ENCODE measurements at regions not wholly inside any gene's neighbourhood (a gene's known extent, or its start where the extent isn't known, plus 50 kb on each side); places are given as distances from the start of the nearest gene placed in this dataset.

- no peak overlapping the region for H4K8ac ChIP-seq (ENCODE audit: extremely low read depth, insufficient read depth, low read length)
- H2AK5ac ChIP-seq (ENCODE audit: low read depth, low read length): no peak overlapping the region
- no peak overlapping the region for H3K4ac ChIP-seq (replicated peaks; ENCODE audit: insufficient read length, low read depth, low read length)
- H3K23ac ChIP-seq (ENCODE audit: insufficient read length): no peak overlapping the region
- ChIA-PET POLR2A (ENCODE audit: partially characterized antibody) (no interaction called here), CTCF (ENCODE audit: partially characterized antibody) (interaction anchor here (1.8 kb wide), 1 partner anchor 34 kb away, joined by 5 read pairs; no protein-coding TSS in a partner anchor)
- no peaks in the 10 kb centered on the region for H3K36me3 ChIP-seq (ENCODE audit: control insufficient read depth in 2 of 4, insufficient read depth in 4 of 4, low read length in 3 of 4)
- H3K4me2 ChIP-seq (ENCODE audit: insufficient read depth in 1 of 2, low read depth in 2 of 2, low read length in 2 of 2): no peak overlapping the region
- H3K18ac ChIP-seq (ENCODE audit: extremely low read depth, low read length): no peak overlapping the region
- no peak overlapping the region for H3K14ac ChIP-seq (ENCODE audit: insufficient read length)
- H3K56ac ChIP-seq (replicated peaks; ENCODE audit: insufficient read length, low read depth, low read length): no peak overlapping the region
- H2BK5ac ChIP-seq (ENCODE audit: low read depth, low read length): no peak overlapping the region
- no peaks in the 10 kb centered on the region for H3K79me1 ChIP-seq (ENCODE audit: low read depth, low read length)
- no peaks in the 10 kb centered on the region for H3K79me2 ChIP-seq (ENCODE audit: control insufficient read depth in 1 of 2, insufficient read depth in 2 of 2, low read length in 2 of 2)
- H3K23me2 ChIP-seq (ENCODE audit: low read depth, low read length): no peaks in the 10 kb centered on the region
- H2AFZ ChIP-seq (ENCODE audit: low read length): no peak overlapping the region
- H3K9me3 ChIP-seq (ENCODE audit: insufficient read depth in 2 of 2, low read depth in 1 of 2, low read length in 1 of 2): no peaks in the 10 kb centered on the region
- H2BK120ac ChIP-seq (replicated peaks; ENCODE audit: low read depth, low read length): no peak overlapping the region
- H3K27ac ChIP-seq (ENCODE audit: low read depth, low read length): no peak overlapping the region
- no peak for DNase-seq (ENCODE audit: low read depth in 1 of 2, low spot score in 2 of 2)
- FAIRE-seq: no peak
- no peak overlapping the region for H2BK12ac ChIP-seq (ENCODE audit: low read depth, low read length)
- H4K91ac ChIP-seq (replicated peaks; ENCODE audit: insufficient read length, low read length): no peak overlapping the region
- no peaks in the 10 kb centered on the region for H4K20me1 ChIP-seq (replicated peaks in 1 of 2; ENCODE audit: control insufficient read depth in 1 of 2, insufficient read depth in 2 of 2, low read length in 2 of 2)
- no peak overlapping the region for H2BK20ac ChIP-seq (ENCODE audit: low read length)
- no peaks in the 10 kb centered on the region for H3K4me1 ChIP-seq (replicated peaks in 1 of 4; ENCODE audit: control insufficient read depth in 3 of 4, insufficient read depth in 4 of 4, low read length in 3 of 4)
- no peak overlapping the region for H4K5ac ChIP-seq (ENCODE audit: insufficient read length, low read depth, low read length)
- no peak overlapping the region for H3K9ac ChIP-seq (replicated peaks in 1 of 4; ENCODE audit: extremely low read depth in 1 of 4, low read depth in 3 of 4, low read length in 3 of 4)
- H3K4me3 ChIP-seq (ENCODE audit: extremely low read depth in 1 of 4, insufficient read depth in 2 of 4, low read depth in 3 of 4, low read length in 4 of 4): no peak overlapping the region
- no peak overlapping the region for H2BK15ac ChIP-seq (ENCODE audit: low read length)
- no peaks in the 10 kb centered on the region for H3K27me3 ChIP-seq (replicated peaks in 1 of 4; ENCODE audit: control insufficient read depth in 3 of 4, extremely low read depth in 1 of 4, insufficient read depth in 3 of 4, low read length in 3 of 4)
- TF ChIP-seq, protein P1, sequence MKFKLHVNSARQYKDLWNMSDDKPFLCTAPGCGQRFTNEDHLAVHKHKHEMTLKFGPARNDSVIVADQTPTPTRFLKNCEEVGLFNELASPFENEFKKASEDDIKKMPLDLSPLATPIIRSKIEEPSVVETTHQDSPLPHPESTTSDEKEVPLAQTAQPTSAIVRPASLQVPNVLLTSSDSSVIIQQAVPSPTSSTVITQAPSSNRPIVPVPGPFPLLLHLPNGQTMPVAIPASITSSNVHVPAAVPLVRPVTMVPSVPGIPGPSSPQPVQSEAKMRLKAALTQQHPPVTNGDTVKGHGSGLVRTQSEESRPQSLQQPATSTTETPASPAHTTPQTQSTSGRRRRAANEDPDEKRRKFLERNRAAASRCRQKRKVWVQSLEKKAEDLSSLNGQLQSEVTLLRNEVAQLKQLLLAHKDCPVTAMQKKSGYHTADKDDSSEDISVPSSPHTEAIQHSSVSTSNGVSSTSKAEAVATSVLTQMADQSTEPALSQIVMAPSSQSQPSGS (IDR thresholded peaks at IDR 0.05; ENCODE audit: low read length): no peak
- TF ChIP-seq NRF1 (IDR thresholded peaks at IDR 0.05; ENCODE audit: low read depth, low read length) (no peak), CTCF (IDR thresholded peaks at IDR 0.05; ENCODE audit: control extremely low read depth in 1 of 3, insufficient read depth in 1 of 3, low read depth in 1 of 3, low read length in 3 of 3) (no peak), KDM1A (IDR thresholded peaks at IDR 0.05; ENCODE audit: borderline replicate concordance, low read length) (no peak), E2F6 (IDR thresholded peaks at IDR 0.05) (no peak), EGR1 (IDR thresholded peaks at IDR 0.05; ENCODE audit: borderline replicate concordance, low read depth, low read length) (no peak), SP2 (IDR thresholded peaks at IDR 0.05; ENCODE audit: low read length) (no peak), HDAC2 (IDR thresholded peaks at IDR 0.05; ENCODE audit: borderline replicate concordance in 1 of 2, low read depth in 2 of 2, low read length in 2 of 2) (no peak), EZH2 (IDR thresholded peaks at IDR 0.05; ENCODE audit: low read depth, low read length, severe bottlenecking) (no peak), SIN3A (conservative IDR thresholded peaks at IDR 0.05 in 1 of 2, IDR thresholded peaks at IDR 0.05 in 1 of 2; ENCODE audit: low read depth in 1 of 2, low read length in 2 of 2) (no peak)
Measured at GRCh38 chr7:46072722-46073121, 151.7 kb upstream of the IGFBP3 start.

All from H1 (cell line).